H9 (cell line): ENCODE measurements at regions not wholly inside any gene's neighbourhood (a gene's known extent, or its start where the extent isn't known, plus 50 kb on each side); places are given as distances from the start of the nearest gene placed in this dataset.

ENCODE experiments used
- DNase-seq: peaks from one replicate; pipeline ENCODE4 v3.0.0-alpha.2; 2017
- H2AFZ ChIP-seq: one replicate; pipeline ENCODE4 v1.6.1; 2013; ENCODE audit warnings: mild to moderate bottlenecking, low read length, control low read depth, moderate library complexity
- H2AK5ac ChIP-seq: 2 replicates; pipeline ENCODE4 v1.6.1; 2013; ENCODE audit warnings: low read length, control low read depth, mixed read lengths; ENCODE audit not compliant: insufficient read length
- H2BK120ac ChIP-seq: one replicate; pipeline ENCODE4 v1.6.1; 2013; ENCODE audit warnings: low read depth, mild to moderate bottlenecking, low read length, control low read depth, inconsistent platforms; ENCODE audit not compliant: poor library complexity, severe bottlenecking
- H2BK12ac ChIP-seq: 2 replicates; pipeline ENCODE4 v1.6.1; 2013; ENCODE audit warnings: low read length, control low read depth, mixed read lengths, low read depth; ENCODE audit not compliant: insufficient read length
- H2BK15ac ChIP-seq: 2 replicates; pipeline ENCODE4 v1.6.1; 2013; ENCODE audit warnings: low read depth, low read length, control low read depth
- H2BK20ac ChIP-seq: one replicate; pipeline ENCODE4 v1.6.1; 2013; ENCODE audit warnings: low read depth, mild to moderate bottlenecking, low read length, control low read depth, inconsistent platforms; ENCODE audit not compliant: poor library complexity, severe bottlenecking
- H2BK5ac ChIP-seq: 2 replicates; pipeline ENCODE4 v1.6.1; 2013; ENCODE audit warnings: low read length, control low read depth, mixed read lengths; ENCODE audit not compliant: insufficient read length
- H3K14ac ChIP-seq: 2 replicates; pipeline ENCODE4 v1.6.1; 2013; ENCODE audit warnings: low read length, control low read depth; ENCODE audit not compliant: insufficient read depth
- H3K18ac ChIP-seq: 2 replicates; pipeline ENCODE4 v1.6.1; 2013; ENCODE audit warnings: low read depth, mild to moderate bottlenecking, mixed read lengths, low read length, control low read depth; ENCODE audit not compliant: insufficient read length
- H3K23ac ChIP-seq: 2 replicates; pipeline ENCODE4 v1.6.1; 2013; ENCODE audit warnings: low read length, control low read depth, mixed read lengths, low read depth; ENCODE audit not compliant: insufficient read length
- H3K23me2 ChIP-seq: 2 replicates; pipeline ENCODE4 v1.6.1; 2013; ENCODE audit warnings: low read depth, mild to moderate bottlenecking, mixed read lengths, low read length, control low read depth; ENCODE audit not compliant: insufficient read length, poor library complexity, severe bottlenecking
- H3K27ac ChIP-seq: 2 replicates; pipeline ENCODE4 v1.5.1; 2013; ENCODE audit warnings: low read length, control low read depth, mixed read lengths, low read depth; ENCODE audit not compliant: insufficient read length
- H3K27me3 ChIP-seq: 2 replicates; pipeline ENCODE4 v1.6.1; 2013; ENCODE audit warnings: low read length, control low read depth, inconsistent platforms; ENCODE audit not compliant: insufficient read depth
- H3K4ac ChIP-seq: 2 replicates; pipeline ENCODE4 v1.6.1; 2013; ENCODE audit warnings: low read depth, mild to moderate bottlenecking, control low read depth, inconsistent platforms, low read length, moderate library complexity
- H3K4me1 ChIP-seq: 2 replicates; pipeline ENCODE4 v1.6.1; 2013; ENCODE audit warnings: low read length, control low read depth, inconsistent platforms; ENCODE audit not compliant: insufficient read depth
- H3K4me2 ChIP-seq: 2 replicates; pipeline ENCODE4 v1.6.1; 2013; ENCODE audit warnings: low read length, control low read depth, mixed read lengths; ENCODE audit not compliant: insufficient read length, insufficient read depth
- H3K56ac ChIP-seq: 2 replicates; pipeline ENCODE4 v1.6.1; 2013; ENCODE audit warnings: low read depth, mild to moderate bottlenecking, mixed read lengths, low read length, control low read depth; ENCODE audit not compliant: insufficient read length
- H3K79me1 ChIP-seq: 2 replicates; pipeline ENCODE4 v1.6.1; 2013; ENCODE audit warnings: low read depth, mild to moderate bottlenecking, moderate library complexity, low read length, control low read depth, inconsistent platforms; ENCODE audit not compliant: insufficient read depth, poor library complexity, severe bottlenecking
- H3K79me2 ChIP-seq: 2 replicates; pipeline ENCODE4 v1.6.1; 2013; ENCODE audit warnings: low read length, control low read depth, inconsistent platforms; ENCODE audit not compliant: insufficient read depth
- H3K9ac ChIP-seq: 2 replicates; pipeline ENCODE4 v1.6.1; 2013; ENCODE audit warnings: low read length, control low read depth, mixed read lengths; ENCODE audit not compliant: insufficient read length; ENCODE audit errors: extremely low read depth
- H3K9me3 ChIP-seq: one replicate; pipeline ENCODE4 v1.6.1; 2013; ENCODE audit warnings: low read depth, low read length, inconsistent platforms; ENCODE audit not compliant: control insufficient read depth
- H3T11ph ChIP-seq: one replicate; pipeline ENCODE4 v1.6.1; 2013; ENCODE audit warnings: mild to moderate bottlenecking, low read length, control low read depth, inconsistent platforms
- H4K20me1 ChIP-seq: one replicate; pipeline ENCODE4 v1.6.1; 2013; ENCODE audit not compliant: control insufficient read depth, insufficient read length, insufficient read depth
- H4K5ac ChIP-seq: 2 replicates; pipeline ENCODE4 v1.6.1; 2013; ENCODE audit warnings: low read depth, mild to moderate bottlenecking, mixed read lengths, low read length, control low read depth; ENCODE audit not compliant: insufficient read length
- H4K8ac ChIP-seq: replicated peaks from 2 replicates; pipeline ENCODE4 v1.6.1; 2013; ENCODE audit warnings: low read length, control low read depth, mixed read lengths, low read depth; ENCODE audit not compliant: insufficient read length
- H4K91ac ChIP-seq: 2 replicates; pipeline ENCODE4 v1.6.1; 2013; ENCODE audit warnings: low read depth, mild to moderate bottlenecking, moderate library complexity, mixed read lengths, low read length, control low read depth; ENCODE audit not compliant: insufficient read length
- H3K27ac Mint-ChIP-seq, 3 experiments: 2 replicates in 2 of 3; 3 replicates in 1 of 3; pipeline ENCODE4 v1.8.0; 2020 to 2021; ENCODE audit warnings: mixed read lengths in 3 of 3, mild to moderate bottlenecking in 1 of 3, moderate library complexity in 1 of 3
- H3K27me3 Mint-ChIP-seq: 2 replicates; pipeline ENCODE4 v1.8.0; 2021; ENCODE audit warnings: low read depth, mild to moderate bottlenecking, moderate library complexity, mixed read lengths
- H3K36me3 Mint-ChIP-seq, 3 experiments: 2 replicates in 2 of 3; 3 replicates in 1 of 3; pipeline ENCODE4 v1.8.0; 2020 to 2021; ENCODE audit warnings: low read depth in 3 of 3, mixed read lengths in 3 of 3; ENCODE audit not compliant: insufficient read depth in 1 of 3
- H3K4me1 Mint-ChIP-seq, 2 experiments: 2 replicates each; pipeline ENCODE4 v1.8.0; 2020; ENCODE audit warnings: mixed read lengths in 2 of 2
- H3K4me3 Mint-ChIP-seq, 2 experiments: 2 replicates in 1 of 2; 3 replicates in 1 of 2; pipeline ENCODE4 v1.8.0; 2020 to 2021; ENCODE audit warnings: mild to moderate bottlenecking in 2 of 2, mixed read lengths in 2 of 2, moderate library complexity in 1 of 2
- H3K9me3 Mint-ChIP-seq, 2 experiments: 2 replicates in 1 of 2; 3 replicates in 1 of 2; pipeline ENCODE4 v1.8.0; 2020; ENCODE audit warnings: mild to moderate bottlenecking in 2 of 2, mixed read lengths in 2 of 2, moderate library complexity in 1 of 2
- CTCF ChIP-seq: fragments of 200-600 bp; sonication (generic); conservative IDR thresholded peaks from 3 replicates; pipeline ENCODE4 v1.8.0; 2021; ENCODE audit warnings: antibody characterized with exemption, mild to moderate bottlenecking
- WGBS: extraction: QIAGEN DNeasy Blood & Tissue Kit; methylation state at CpG from one replicate; pipeline ENCODE4 v1.1.7; 2013; ENCODE audit warnings: missing lambda C conversion rate, low lambda C conversion rate, mixed read lengths; ENCODE audit not compliant: insufficient read length; ENCODE audit errors: extremely low coverage; 5-methylcytosine and 5-hydroxymethylcytosine counted together

GRCh38 chr4:151538963-151539362, 130.0 kb downstream of the FHIP1A start:
- no peak overlapping the region for H3K4me3 Mint-ChIP-seq
- H3K4me1 Mint-ChIP-seq: peaks cover 37 to 44% of the 10 kb centered on the region in 2 experiments
- no peaks in the 10 kb centered on the region for H3K27me3 Mint-ChIP-seq
- Histone ChIP-seq H4K20me1 (no peaks in the 10 kb centered on the region), H3K23me2 (no peaks in the 10 kb centered on the region), H3K4me2 (no peak overlapping the region), H3K4me1 (peaks cover 3% of the 10 kb centered on the region; the same call in 1 of the 2 replicates), H2BK20ac (no peak overlapping the region), H2BK120ac (no peak overlapping the region), H2BK5ac (no peak overlapping the region), H2BK15ac (no peak overlapping the region), H3K27me3 (no peaks in the 10 kb centered on the region), H3K9me3 (no peaks in the 10 kb centered on the region), H2AFZ (no peak overlapping the region), H3K9ac (no peak overlapping the region), H3K4ac (no peak overlapping the region), H3T11ph (no peak overlapping the region), H3K79me2 (no peaks in the 10 kb centered on the region), H4K8ac (no peak overlapping the region), H4K91ac (no peak overlapping the region), H4K5ac (no peak overlapping the region), H3K79me1 (no peaks in the 10 kb centered on the region), H3K27ac (no peak overlapping the region), H2BK12ac (no peak overlapping the region), H3K56ac (no peak overlapping the region), H3K18ac (no peak overlapping the region), H3K23ac (no peak overlapping the region), H3K14ac (no peak overlapping the region), H2AK5ac (no peak overlapping the region)
- no peaks in the 10 kb centered on the region for H3K9me3 Mint-ChIP-seq
- no CpG with 5 or more reads among the region's 4 CpGs for WGBS
- DNase-seq: no peak
- peaks cover 0 to 14% (median 10%) of the 10 kb centered on the region in 3 experiments; a peak in 4 of 7 replicates for H3K36me3 Mint-ChIP-seq
- no peak overlapping the region for H3K27ac Mint-ChIP-seq
- TF ChIP-seq CTCF: no peak
